ENCODE measurements at regions not wholly inside any gene's neighbourhood (a gene's known extent, or its start where the extent isn't known, plus 50 kb on each side); places are given as distances from the start of the nearest gene placed in this dataset.
"Not testable (repeated sequence)": the region's sequence is repeated elsewhere in the genome, so short reads cannot be mapped to it uniquely, and the experiment has no call there.

GRCh38 chr9:120338340-120338739 is 241.6 kb downstream of the CDK5RAP2 start:
- DNase-seq (ENCODE audit: low spot score): no peak

- no peak for DNase-seq (ENCODE audit: low spot score)
Measured at GRCh38 chr9:120337131-120337530, 242.8 kb downstream of the CDK5RAP2 start.

GRCh38 chr9:120336753-120337090 is 243.2 kb downstream of the CDK5RAP2 start:
- DNase-seq (ENCODE audit: low spot score): no peak

- DNase-seq (ENCODE audit: low spot score): no peak
Measured at GRCh38 chr9:120336021-120336752, 243.8 kb downstream of the CDK5RAP2 start.

GRCh38 chr9:120331913-120332312 is 248.1 kb downstream of the CDK5RAP2 start:
- DNase-seq (ENCODE audit: low spot score): no peak

- DNase-seq (ENCODE audit: low spot score): no peak
Measured at GRCh38 chr9:120330031-120330430, 249.9 kb downstream of the CDK5RAP2 start.

- DNase-seq (ENCODE audit: low spot score): no peak
Measured at GRCh38 chr9:120327322-120327721, 252.6 kb downstream of the CDK5RAP2 start.

GRCh38 chr9:120326049-120326693 is 253.8 kb downstream of the CDK5RAP2 start:
- DNase-seq (ENCODE audit: low spot score): no peak

GRCh38 chr9:120324996-120325642 is 254.8 kb downstream of the CDK5RAP2 start:
- DNase-seq (ENCODE audit: low spot score): no peak

- no peak for DNase-seq (ENCODE audit: low spot score)
Measured at GRCh38 chr9:120324461-120324860, 255.5 kb downstream of the CDK5RAP2 start.

GRCh38 chr9:120323125-120323524 is 256.8 kb downstream of the CDK5RAP2 start:
- no peak for DNase-seq (ENCODE audit: low spot score)

- DNase-seq (ENCODE audit: low spot score): no peak
Measured at GRCh38 chr9:120319452-120319851, 260.5 kb downstream of the CDK5RAP2 start.

GRCh38 chr9:120315154-120315553 is 264.8 kb downstream of the CDK5RAP2 start:
- no peak for DNase-seq (ENCODE audit: low spot score)

- DNase-seq (ENCODE audit: low spot score): no peak
Measured at GRCh38 chr9:120312031-120312430, 267.9 kb downstream of the CDK5RAP2 start.

- no peak for DNase-seq (ENCODE audit: low spot score)
Measured at GRCh38 chr9:120310035-120310434, 269.9 kb downstream of the CDK5RAP2 start.

- DNase-seq (ENCODE audit: low spot score): no peak
Measured at GRCh38 chr9:120308495-120308894, 271.5 kb downstream of the CDK5RAP2 start.

GRCh38 chr9:120307599-120307998 is 272.4 kb downstream of the CDK5RAP2 start:
- no peak for DNase-seq (ENCODE audit: low spot score)

- DNase-seq (ENCODE audit: low spot score): no peak
Measured at GRCh38 chr9:120306561-120306960, 273.4 kb downstream of the CDK5RAP2 start.

- no peak for DNase-seq (ENCODE audit: low spot score)
Measured at GRCh38 chr9:120306088-120306487, 273.9 kb downstream of the CDK5RAP2 start.

GRCh38 chr9:120304896-120305295 is 275.1 kb downstream of the CDK5RAP2 start:
- not testable (repeated sequence) for DNase-seq (ENCODE audit: low spot score)

GRCh38 chr9:120303519-120303918 is 276.4 kb downstream of the CDK5RAP2 start:
- DNase-seq (ENCODE audit: low spot score): no peak

- no peak for DNase-seq (ENCODE audit: low spot score)
Measured at GRCh38 chr9:120299785-120300184, 280.2 kb downstream of the CDK5RAP2 start.

GRCh38 chr9:120294003-120294402 is 286.0 kb downstream of the CDK5RAP2 start:
- no peak for DNase-seq (ENCODE audit: low spot score)

All from A172 (cell line).